A549 (cell line): ENCODE measurements at regions not wholly inside any gene's neighbourhood (a gene's known extent, or its start where the extent isn't known, plus 50 kb on each side); places are given as distances from the start of the nearest gene placed in this dataset.

Source experiments
- ATAC-seq, 2 experiments: fragments of 200-7000 bp in 1 of 2; fragments of >200 bp in 1 of 2; cut with Nextera tagmentation in 1 of 2; cut with Tn5 transposase in 1 of 2; 3 replicates each; pipeline versions ENCODE4 v1.8.0 to v1.9.1; 2018 to 2020; ENCODE audit warnings: mild to moderate bottlenecking in 1 of 2, moderate library complexity in 1 of 2
- CTCF ChIA-PET: fragments of 300-600 bp; sonication (Branson Sonifier 250); formaldehyde crosslinking; extraction: SDS; loops from one replicate; lab custom pipeline; 2021; ENCODE audit warnings: antibody characterized with exemption, inconsistent platforms; lab: Yijun Ruan, JAX
- POLR2A ChIA-PET: fragments of 350-600 bp; formaldehyde crosslinking; extraction: SDS; loops from one replicate; lab custom pipeline; 2021; ENCODE audit warnings: antibody characterized with exemption, inconsistent platforms; lab: Yijun Ruan, JAX
- DNase-seq, 2 experiments: peaks; one replicate each; pipeline versions ENCODE4 v3.0.0 to v3.0.0-alpha.2; 2011 to 2016; ENCODE audit warnings: low read depth in 1 of 2, low spot score in 1 of 2
- FAIRE-seq: peaks from 2 replicates; lab custom pipeline; 2011; peaks lifted over from hg19 to GRCh38; lab: Jason Lieb, UNC
- H3K27ac ChIP-seq, 2 experiments: fragments of >200 bp; sonication (Bioruptor Twin); formaldehyde crosslinking; 3 replicates each; pipeline ENCODE4 v1.5.1; 2016 to 2017
- H3K4me1 ChIP-seq: fragments of >200 bp; sonication (Bioruptor Twin); formaldehyde crosslinking; 3 replicates; pipeline ENCODE4 v1.6.1; 2016
- H3K4me2 ChIP-seq: fragments of >200 bp; sonication (Bioruptor Twin); formaldehyde crosslinking; 3 replicates; pipeline ENCODE4 v1.6.1; 2016
- H3K4me3 ChIP-seq: fragments of >200 bp; sonication (Bioruptor Twin); formaldehyde crosslinking; 3 replicates; pipeline ENCODE4 v1.5.1; 2016
- H3K9me3 ChIP-seq: fragments of >200 bp; sonication (Bioruptor Twin); formaldehyde crosslinking; 3 replicates; pipeline ENCODE4 v1.6.1; 2016
- ATOH8 ChIP-seq: fragments of 250-450 bp; sonication (Bioruptor Pico); IDR thresholded peaks from 2 replicates; pipeline ENCODE4 v1.5.0; 2020; ENCODE audit warnings: low read depth, mild to moderate bottlenecking, moderate library complexity
- BHLHE40 ChIP-seq: IDR thresholded peaks from 2 replicates; pipeline ENCODE4 v1.6.1; 2012; ENCODE audit warnings: low read depth, low read length, inconsistent platforms
- CBX8 ChIP-seq: fragments of 200-600 bp; sonication (generic); IDR thresholded peaks from 2 replicates; pipeline ENCODE4 v1.6.1; 2016
- CEBPB ChIP-seq, 2 experiments: fragments of >200 bp in 1 of 2; sonication (Bioruptor Twin) in 1 of 2; formaldehyde crosslinking in 1 of 2; IDR thresholded peaks; 2 replicates each; pipeline ENCODE4 v1.6.1; 2012 to 2016
- CHD2 ChIP-seq: fragments of 150-350 bp; IDR thresholded peaks from 2 replicates; pipeline ENCODE4 v1.6.1; 2014; ENCODE audit warnings: low read length; ENCODE audit not compliant: partially characterized antibody
- CHD4 ChIP-seq: fragments of 200-600 bp; sonication (generic); IDR thresholded peaks from 2 replicates; pipeline ENCODE4 v1.6.1; 2016; ENCODE audit warnings: antibody characterized with exemption, mild to moderate bottlenecking, borderline replicate concordance
- EHF ChIP-seq: fragments of 250-450 bp; sonication (Bioruptor Pico); IDR thresholded peaks from 2 replicates; pipeline ENCODE4 v1.5.0; 2020; ENCODE audit warnings: mild to moderate bottlenecking
- EHMT2 ChIP-seq: fragments of 200-600 bp; sonication (generic); IDR thresholded peaks from 2 replicates; pipeline ENCODE4 v1.6.1; 2016; ENCODE audit warnings: antibody characterized with exemption, low read depth, mild to moderate bottlenecking, moderate library complexity
- EP300 ChIP-seq, 2 experiments: fragments of >200 bp; sonication (Bioruptor Twin); formaldehyde crosslinking; IDR thresholded peaks; 2 replicates in 1 of 2; 3 replicates in 1 of 2; pipeline ENCODE4 v1.6.1; 2016 to 2017
- ESRRA ChIP-seq: fragments of 150-350 bp; IDR thresholded peaks from 2 replicates; pipeline ENCODE4 v1.6.1; 2014; ENCODE audit warnings: mild to moderate bottlenecking, low read length, borderline replicate concordance
- FOSL2 ChIP-seq, 2 experiments: fragments of 450-650 bp in 1 of 2; fragments of >200 bp in 1 of 2; sonication (Bioruptor Twin) in 1 of 2; formaldehyde crosslinking; IDR thresholded peaks; 2 replicates each; pipeline versions ENCODE4 v1.5.0 to v1.6.1; 2016 to 2020; ENCODE audit warnings: mild to moderate bottlenecking in 1 of 2, moderate library complexity in 1 of 2
- FOXS1 ChIP-seq: fragments of 250-450 bp; sonication (Bioruptor Pico); IDR thresholded peaks from 2 replicates; pipeline ENCODE4 v1.5.0; 2020; ENCODE audit warnings: mild to moderate bottlenecking, moderate library complexity
- JUN ChIP-seq, 2 experiments: fragments of >200 bp; sonication (Bioruptor Twin); formaldehyde crosslinking; IDR thresholded peaks; 2 replicates in 1 of 2; 3 replicates in 1 of 2; pipeline ENCODE4 v1.6.1; 2016 to 2017
- KDM1A ChIP-seq: fragments of 200-600 bp; sonication (generic); IDR thresholded peaks from 2 replicates; pipeline ENCODE4 v1.6.1; 2016; ENCODE audit warnings: low read depth, mild to moderate bottlenecking
- MAX ChIP-seq: IDR thresholded peaks from 2 replicates; pipeline ENCODE4 v1.6.1; 2012
- MAZ ChIP-seq: fragments of 150-350 bp; IDR thresholded peaks from 2 replicates; pipeline ENCODE4 v1.6.1; 2014; ENCODE audit warnings: antibody characterized with exemption, low read depth, low read length, borderline replicate concordance
- NFE2L2 ChIP-seq: fragments of 150-350 bp; conservative IDR thresholded peaks from 2 replicates; pipeline ENCODE4 v1.6.1; 2014; ENCODE audit warnings: low read length
- NPAS2 ChIP-seq: fragments of 250-450 bp; sonication (Bioruptor Pico); IDR thresholded peaks from 2 replicates; pipeline ENCODE4 v1.8.0; 2022; ENCODE audit warnings: mild to moderate bottlenecking, moderate library complexity, borderline replicate concordance
- POLR2A ChIP-seq: IDR thresholded peaks from 2 replicates; pipeline ENCODE4 v1.6.1; 2012; ENCODE audit warnings: mild to moderate bottlenecking, low read length
- TP53 ChIP-seq: fragments of 250-450 bp; sonication (Bioruptor Pico); IDR thresholded peaks from 2 replicates; pipeline ENCODE4 v1.5.0; 2021; ENCODE audit warnings: mild to moderate bottlenecking, moderate library complexity
- ZC3H11A ChIP-seq: fragments of 450-650 bp; IDR thresholded peaks from 2 replicates; pipeline ENCODE4 v1.6.1; 2014; ENCODE audit warnings: antibody characterized with exemption, mild to moderate bottlenecking
- ZSCAN20 ChIP-seq: fragments of 250-450 bp; sonication (Bioruptor Pico); IDR thresholded peaks from 2 replicates; pipeline ENCODE4 v1.8.0; 2022; ENCODE audit warnings: mild to moderate bottlenecking, moderate library complexity
- WGBS: methylation state at CpG from one replicate; pipeline ENCODE4 v1.1.6; 2017; ENCODE audit errors: missing lambda C conversion rate; 5-methylcytosine and 5-hydroxymethylcytosine counted together

- Histone ChIP-seq H3K4me1 (no peaks in the 10 kb centered on the region), H3K9me3 (no peaks in the 10 kb centered on the region), H3K4me3 (no peak overlapping the region), H3K4me2 (no peak overlapping the region), H3K27ac (no peak overlapping the region)
- ATAC-seq (no peak), DNase-seq (no peak), FAIRE-seq (no peak)
- ChIA-PET CTCF (no interaction called here), POLR2A (no interaction called here)
- TF ChIP-seq CEBPB (IDR thresholded peaks at IDR 0.05): no peak
- no peak for TF ChIP-seq ZC3H11A
- no peak for TF ChIP-seq ATOH8 (CRISPR knock-in tag)
- TF ChIP-seq CHD2: no peak
- no peak for TF ChIP-seq EHF (CRISPR knock-in tag)
- 27% methylated on average over 9 of the region's 9 CpGs for WGBS
These were observed 81.7 kb upstream of the SLC10A2 start for GRCh38 chr13:103147961-103148360.

GRCh38 chr13:103145442-103145841, 79.2 kb upstream of the SLC10A2 start:
- no peak overlapping the region for H3K4me3 ChIP-seq
- no peak overlapping the region for H3K4me2 ChIP-seq
- DNase-seq (no peak), ATAC-seq (no peak), FAIRE-seq (no peak)
- H3K27ac ChIP-seq: no peak overlapping the region
- POLR2A ChIA-PET: no interaction called here
- no peaks in the 10 kb centered on the region for H3K4me1 ChIP-seq
- CTCF ChIA-PET: no interaction called here
- TF ChIP-seq TP53 (CRISPR knock-in tag): no peak
- TF ChIP-seq NFE2L2: no peak
- TF ChIP-seq ZSCAN20 (CRISPR knock-in tag): no peak
- TF ChIP-seq EHF (CRISPR knock-in tag): no peak
- TF ChIP-seq CHD2: no peak
- H3K9me3 ChIP-seq: no peaks in the 10 kb centered on the region
- WGBS: 0% methylated on average over 1 of the region's 1 CpG

- FAIRE-seq: no peak
- H3K4me3 ChIP-seq: no peak overlapping the region
These were observed 77.2 kb upstream of the SLC10A2 start for GRCh38 chr13:103143432-103143831.

GRCh38 chr13:103142151-103142550, 75.9 kb upstream of the SLC10A2 start:
- Histone ChIP-seq H3K4me3 (no peak overlapping the region), H3K4me2 (no peak overlapping the region), H3K9me3 (no peaks in the 10 kb centered on the region), H3K4me1 (no peaks in the 10 kb centered on the region), H3K27ac (no peak overlapping the region)
- ChIA-PET POLR2A (no interaction called here), CTCF (no interaction called here)
- FAIRE-seq: no peak
- ATAC-seq: no peak
- DNase-seq: no peak
- TF ChIP-seq MAX (no peak), CBX8 (no peak), ESRRA (no peak), EHF (CRISPR knock-in tag) (no peak), EHMT2 (no peak)
- WGBS: 25% methylated on average over 2 of the region's 2 CpGs

More at GRCh38 chr13:103143432-103143831, 77.2 kb upstream of the SLC10A2 start:
- no peak for TF ChIP-seq EP300 (IDR thresholded peaks at IDR 0.05)
- TF ChIP-seq FOXS1: no peak
- TF ChIP-seq NPAS2 (CRISPR knock-in tag): no peak
- no peak for TF ChIP-seq JUN (IDR thresholded peaks at IDR 0.05)
- TF ChIP-seq CBX8: no peak
- TF ChIP-seq EHF (CRISPR knock-in tag): no peak
- TF ChIP-seq MAZ: no peak
- TF ChIP-seq BHLHE40: no peak
- TF ChIP-seq KDM1A: no peak
- no peak for TF ChIP-seq POLR2A
- no peak for TF ChIP-seq FOSL2 (IDR thresholded peaks at IDR 0.05)
- TF ChIP-seq FOSL2 (CRISPR knock-in tag; IDR thresholded peaks at IDR 0.05): no peak
- no peak for TF ChIP-seq CHD4
- POLR2A ChIA-PET: no interaction called here
- Histone ChIP-seq H3K27ac (no peak overlapping the region), H3K4me2 (no peak overlapping the region), H3K9me3 (no peaks in the 10 kb centered on the region), H3K4me1 (no peaks in the 10 kb centered on the region)
- no peak for DNase-seq
- CTCF ChIA-PET: no interaction called here
- no peak for ATAC-seq
